ENCODE measurements at regions not wholly inside any gene's neighbourhood (a gene's known extent, or its start where the extent isn't known, plus 50 kb on each side); places are given as distances from the start of the nearest gene placed in this dataset.

DNA sequence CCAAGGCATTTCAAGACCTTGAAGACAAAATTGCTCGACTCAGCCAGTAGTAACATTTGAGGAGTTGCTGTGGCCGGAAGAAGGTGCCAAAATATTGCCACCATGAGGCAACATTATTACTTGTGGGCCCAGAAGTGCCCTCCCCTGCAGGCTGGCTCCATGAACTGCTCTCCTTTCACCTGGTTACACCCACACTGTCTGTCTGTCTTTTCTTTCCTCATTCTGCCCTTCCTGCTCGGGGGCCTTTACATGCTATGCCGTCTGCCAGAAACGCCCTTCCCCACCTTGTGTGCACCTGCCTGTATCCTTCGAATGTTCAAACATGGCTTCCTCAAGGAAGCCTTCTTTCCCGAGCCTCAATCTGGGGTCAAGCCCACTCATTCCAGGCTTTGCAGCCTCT, 224.2 kb upstream of the DIO3 start:
- no peak for ATAC-seq
- Mint-ChIP-seq H3K36me3 (no peaks in the 10 kb centered on the region), H3K27ac (no peak overlapping the region), H3K4me3 (no peak overlapping the region), H3K4me1 (no peaks in the 10 kb centered on the region), H3K9me3 (no peaks in the 10 kb centered on the region)
- DNase-seq (ENCODE audit: low spot score in 2 of 2), result no peak

- Mint-ChIP-seq H3K9me3 (no peaks in the 10 kb centered on the region), H3K36me3 (no peaks in the 10 kb centered on the region), H3K4me3 (no peak overlapping the region), H3K27ac (no peak overlapping the region), H3K4me1 (no peaks in the 10 kb centered on the region)
- no peak for DNase-seq (ENCODE audit: low spot score in 2 of 2)
- ATAC-seq, result no peak
Measured at GRCh38 chr14:101340556-101340955, 220.7 kb upstream of the DIO3 start.

DNA sequence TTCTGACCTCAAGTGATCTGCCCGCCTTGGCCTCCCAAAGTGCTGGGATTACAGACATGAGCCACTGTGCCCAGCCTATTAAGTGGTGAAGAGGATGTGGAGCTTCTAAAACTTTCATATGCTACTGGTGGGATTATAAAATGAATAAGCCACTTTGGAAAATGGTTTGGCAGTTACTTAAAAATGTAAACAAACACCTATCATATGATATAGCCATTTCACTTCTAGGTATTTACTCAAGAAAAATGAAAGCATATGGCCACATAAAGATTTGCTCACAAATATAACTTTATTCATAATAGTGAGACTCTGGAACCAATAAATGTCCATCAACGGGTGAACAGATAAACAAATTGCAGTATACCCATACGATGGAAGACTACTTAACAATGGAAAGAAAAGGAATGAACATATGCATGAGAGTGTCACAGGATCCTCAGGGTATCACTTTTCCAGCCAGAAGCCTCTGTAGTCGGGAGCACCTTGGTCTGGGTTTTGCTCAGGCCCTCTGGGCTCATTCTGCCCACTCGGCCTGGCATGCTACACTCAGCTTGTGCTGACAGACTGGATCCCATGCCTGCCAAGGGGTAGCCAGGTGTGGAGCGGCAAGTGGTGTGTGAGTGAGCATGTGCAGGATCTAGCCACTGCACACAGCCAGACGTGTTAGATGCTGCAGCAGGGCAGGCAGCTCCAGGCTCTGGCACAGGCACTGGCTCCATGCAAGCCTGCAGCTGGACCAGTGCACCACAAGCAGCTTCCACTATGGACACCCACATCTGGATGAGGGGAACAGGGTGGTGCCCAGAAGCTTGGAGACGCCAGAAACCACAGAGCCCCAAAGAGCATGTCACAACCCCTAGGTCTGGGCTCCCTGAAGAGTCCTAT, 213.2 kb upstream of the DIO3 start:
- Mint-ChIP-seq H3K9me3 (no peaks in the 10 kb centered on the region), H3K27ac (no peak overlapping the region), H3K4me3 (no peak overlapping the region), H3K36me3 (no peaks in the 10 kb centered on the region), H3K4me1 (no peaks in the 10 kb centered on the region)
- DNase-seq (ENCODE audit: low spot score in 2 of 2) (no peak), ATAC-seq (no peak)

GRCh38 chr14:101349108-101349507, 212.2 kb upstream of the DIO3 start:
- no peak for ATAC-seq
- H3K36me3 Mint-ChIP-seq, result no peaks in the 10 kb centered on the region
- no peak overlapping the region for H3K27ac Mint-ChIP-seq
- H3K9me3 Mint-ChIP-seq, result peaks cover under 1% of the 10 kb centered on the region
- DNase-seq (ENCODE audit: low spot score in 2 of 2), result no peak
- no peaks in the 10 kb centered on the region for H3K4me1 Mint-ChIP-seq
- no peak overlapping the region for H3K4me3 Mint-ChIP-seq

DNA sequence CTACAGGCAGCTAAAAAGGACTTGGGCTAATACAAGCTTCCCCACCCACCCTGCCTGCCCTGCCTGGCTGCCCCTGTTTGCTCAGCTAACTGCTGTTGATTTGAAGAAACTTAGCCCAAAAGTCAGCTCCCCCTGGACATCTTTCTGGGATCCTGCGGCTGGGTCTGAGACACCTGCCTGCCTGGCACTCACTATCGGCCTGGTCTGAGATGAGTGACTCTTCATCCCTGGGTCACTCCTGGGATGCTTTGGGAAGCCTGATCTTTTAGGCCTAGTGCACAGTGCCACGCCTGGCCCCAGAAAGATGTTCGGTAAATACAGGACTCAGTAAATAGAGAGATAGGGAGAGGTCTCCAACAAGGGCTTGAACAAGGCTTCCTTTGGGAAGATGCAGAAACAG, 211.3 kb upstream of the DIO3 start:
- ATAC-seq, result no peak
- peaks cover 3% of the 10 kb centered on the region for H3K9me3 Mint-ChIP-seq
- DNase-seq (ENCODE audit: low spot score in 2 of 2), result no peak

DNA sequence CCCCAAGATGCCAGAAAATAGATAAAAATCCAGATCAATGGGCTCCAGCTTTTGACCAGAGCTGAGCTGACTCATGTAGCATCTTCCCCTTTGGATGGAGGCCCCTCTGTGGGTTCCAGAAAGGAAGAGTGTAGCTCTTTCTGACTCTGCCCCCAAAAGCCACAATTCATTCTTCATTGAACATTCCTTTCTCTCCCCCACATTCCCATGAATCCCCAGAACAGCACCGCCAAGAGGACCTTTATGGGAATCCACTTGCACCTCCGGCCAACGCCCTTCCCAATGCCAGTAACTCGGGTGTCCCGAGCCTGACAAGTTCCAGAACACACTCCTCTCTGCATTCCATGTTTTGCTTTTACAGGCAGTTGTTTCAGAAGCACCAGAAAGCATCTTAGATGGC, 210.6 kb upstream of the DIO3 start:
- peaks cover 3% of the 10 kb centered on the region for H3K9me3 Mint-ChIP-seq
- ATAC-seq (no peak), DNase-seq (ENCODE audit: low spot score in 2 of 2) (no peak)
- H3K4me1 Mint-ChIP-seq, result no peaks in the 10 kb centered on the region
- no peaks in the 10 kb centered on the region for H3K36me3 Mint-ChIP-seq
- H3K4me3 Mint-ChIP-seq, result no peak overlapping the region
- no peak overlapping the region for H3K27ac Mint-ChIP-seq

More for the DNA sequence above, 211.3 kb upstream of the DIO3 start:
- Mint-ChIP-seq H3K36me3 (no peaks in the 10 kb centered on the region), H3K4me1 (no peaks in the 10 kb centered on the region), H3K4me3 (no peak overlapping the region), H3K27ac (no peak overlapping the region)

- Mint-ChIP-seq H3K4me1 (no peaks in the 10 kb centered on the region), H3K9me3 (peaks cover 3% of the 10 kb centered on the region), H3K36me3 (no peaks in the 10 kb centered on the region), H3K27ac (no peak overlapping the region), H3K4me3 (no peak overlapping the region)
- no peak for ATAC-seq
- no peak for DNase-seq (ENCODE audit: low spot score in 2 of 2)
Measured at GRCh38 chr14:101351146-101351545, 210.1 kb upstream of the DIO3 start.

DNA sequence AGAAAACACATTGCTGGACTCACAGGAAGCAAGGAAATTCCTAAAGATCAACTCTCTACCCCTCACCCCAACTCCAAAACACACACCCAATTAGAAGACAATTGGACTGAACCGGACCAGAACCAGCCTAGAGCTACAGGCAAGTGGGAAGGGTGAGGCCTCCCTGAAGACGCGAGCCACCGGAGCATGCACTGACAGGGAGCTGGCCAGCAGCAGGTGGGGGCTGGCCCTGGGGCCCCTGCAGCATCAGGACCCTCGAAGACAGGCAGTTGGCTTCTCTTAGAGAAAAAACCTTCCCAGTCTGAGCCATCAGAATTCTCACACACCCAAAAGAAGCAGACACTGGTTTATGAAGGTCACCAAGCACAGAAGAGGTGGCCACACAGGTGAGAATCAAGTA, 209.5 kb upstream of the DIO3 start:
- Mint-ChIP-seq H3K27ac (no peak overlapping the region), H3K9me3 (peaks cover 3% of the 10 kb centered on the region), H3K36me3 (no peaks in the 10 kb centered on the region), H3K4me1 (no peaks in the 10 kb centered on the region), H3K4me3 (no peak overlapping the region)
- DNase-seq (ENCODE audit: low spot score in 2 of 2) (no peak), ATAC-seq (no peak)

DNA sequence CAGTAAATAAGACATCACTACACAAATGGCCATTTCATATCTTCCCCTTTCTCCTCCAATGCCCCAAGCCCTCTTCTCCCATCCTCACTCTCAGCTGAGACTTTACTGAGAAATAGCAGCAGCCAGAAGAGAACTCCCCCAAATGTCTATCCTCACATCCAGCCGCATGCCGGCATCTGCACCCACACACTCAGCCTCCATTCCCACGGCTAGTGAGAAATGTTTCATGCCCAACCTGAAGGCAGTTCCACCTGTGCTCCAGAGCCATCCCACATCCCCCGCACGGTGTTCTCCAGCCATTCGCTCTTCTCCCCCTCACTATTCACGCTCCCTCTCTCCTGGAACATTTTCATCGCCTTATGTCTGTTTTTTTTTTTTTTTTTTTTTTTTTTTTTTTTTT, 208.7 kb upstream of the DIO3 start:
- H3K27ac Mint-ChIP-seq, result no peak overlapping the region
- H3K9me3 Mint-ChIP-seq, result peaks cover 3% of the 10 kb centered on the region
- no peak overlapping the region for H3K4me3 Mint-ChIP-seq

GRCh38 chr14:101353422-101353821, 207.9 kb upstream of the DIO3 start:
- no peak for ATAC-seq

More for the DNA sequence above, 208.7 kb upstream of the DIO3 start:
- no peaks in the 10 kb centered on the region for H3K4me1 Mint-ChIP-seq
- no peak for DNase-seq (ENCODE audit: low spot score in 2 of 2)
- ATAC-seq, result no peak
- H3K36me3 Mint-ChIP-seq, result no peaks in the 10 kb centered on the region

DNA sequence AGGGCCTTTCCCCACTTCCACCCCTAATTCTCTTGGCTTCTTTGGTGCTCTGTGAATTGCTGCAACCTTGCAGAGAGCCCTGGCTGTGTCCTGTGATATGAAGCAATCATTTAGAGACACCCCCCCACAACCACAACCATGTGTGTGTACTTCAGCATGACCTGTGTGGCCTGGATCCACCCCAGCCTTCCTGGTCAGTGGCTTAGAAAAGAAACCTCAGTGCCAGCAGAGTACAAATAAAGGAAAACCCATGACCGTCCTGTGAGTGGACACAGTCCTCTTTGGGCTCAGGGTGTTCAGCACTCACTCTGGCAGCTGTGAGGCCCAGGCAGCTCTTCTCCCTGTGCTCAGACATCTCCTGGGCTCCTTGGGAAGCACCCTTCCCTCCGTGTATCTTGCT, 206.6 kb upstream of the DIO3 start:
- H3K4me3 Mint-ChIP-seq, result no peak overlapping the region
- no peak for ATAC-seq
- H3K36me3 Mint-ChIP-seq, result no peaks in the 10 kb centered on the region
- peaks cover 8% of the 10 kb centered on the region for H3K4me1 Mint-ChIP-seq
- H3K9me3 Mint-ChIP-seq, result peaks cover 3% of the 10 kb centered on the region
- H3K27ac Mint-ChIP-seq, result no peak overlapping the region
- no peak for DNase-seq (ENCODE audit: low spot score in 2 of 2)

More at GRCh38 chr14:101353422-101353821, 207.9 kb upstream of the DIO3 start:
- H3K4me1 Mint-ChIP-seq, result peaks cover under 1% of the 10 kb centered on the region
- H3K27ac Mint-ChIP-seq, result no peak overlapping the region
- no peak overlapping the region for H3K4me3 Mint-ChIP-seq
- no peak for DNase-seq (ENCODE audit: low spot score in 2 of 2)
- no peaks in the 10 kb centered on the region for H3K36me3 Mint-ChIP-seq
- peaks cover 3% of the 10 kb centered on the region for H3K9me3 Mint-ChIP-seq

- Mint-ChIP-seq H3K4me3 (no peak overlapping the region), H3K9me3 (peaks cover 3% of the 10 kb centered on the region), H3K36me3 (no peaks in the 10 kb centered on the region), H3K4me1 (peaks cover 8% of the 10 kb centered on the region), H3K27ac (no peak overlapping the region)
- DNase-seq (ENCODE audit: low spot score in 2 of 2) (no peak), ATAC-seq (no peak)
Measured at GRCh38 chr14:101355284-101355683, 206.0 kb upstream of the DIO3 start.

DNA sequence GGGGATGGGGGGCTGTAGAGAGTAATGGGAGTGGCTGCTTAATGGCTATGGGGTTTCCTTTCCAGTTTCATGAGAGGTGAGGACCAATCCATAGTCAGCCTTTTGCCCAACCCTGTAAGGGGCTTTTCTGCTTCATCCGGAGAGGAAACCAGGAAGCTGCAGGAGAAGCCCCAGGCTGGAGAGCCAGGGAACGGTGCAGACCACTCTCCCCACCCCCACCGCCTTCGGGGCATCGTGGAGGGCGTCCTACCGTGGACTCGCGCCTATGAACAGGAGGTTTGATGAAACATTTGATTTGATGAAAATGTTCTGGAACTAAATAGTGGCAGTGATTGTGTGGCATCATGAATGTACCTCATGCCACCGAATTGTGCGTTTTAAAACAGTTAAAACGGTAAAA, 204.3 kb upstream of the DIO3 start:
- H3K27ac Mint-ChIP-seq, result no peak overlapping the region

DNA sequence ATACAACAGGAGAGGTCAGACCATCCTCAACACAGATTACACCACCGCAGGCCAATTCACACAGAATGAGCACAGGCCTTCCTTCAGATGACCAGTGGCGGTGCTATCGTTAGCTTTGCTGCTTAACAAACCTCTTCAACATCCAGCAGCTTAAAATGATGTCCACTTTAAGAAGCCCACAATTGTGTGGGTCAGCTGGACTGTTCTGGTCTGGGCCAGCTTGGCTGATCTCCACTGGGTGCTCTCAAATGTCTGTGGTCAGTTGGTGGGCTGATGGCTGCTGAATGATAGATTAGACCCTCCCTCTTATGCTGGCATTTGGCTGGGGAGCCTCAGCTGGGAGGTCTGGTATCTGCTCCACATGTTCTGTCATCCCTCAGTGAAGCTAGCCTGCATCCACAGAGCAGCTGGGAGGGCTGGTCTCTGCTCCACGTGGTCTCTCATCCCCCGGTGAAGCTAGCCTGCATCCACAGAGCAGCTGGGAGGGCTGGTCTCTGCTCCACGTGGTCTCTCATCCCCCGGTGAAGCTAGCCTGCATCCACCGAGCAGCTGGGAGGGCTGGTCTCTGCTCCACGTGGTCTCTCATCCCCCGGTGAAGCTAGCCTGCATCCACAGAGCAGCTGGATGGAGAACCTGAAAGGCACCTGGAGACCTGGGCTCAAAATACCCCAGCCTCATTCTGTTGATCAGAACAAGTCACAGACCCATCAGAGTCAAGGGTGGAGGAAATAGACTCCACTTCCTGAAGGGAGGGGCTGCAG, 203.6 kb upstream of the DIO3 start:
- H3K4me3 Mint-ChIP-seq, result no peak overlapping the region
- no peak for DNase-seq (ENCODE audit: low spot score in 2 of 2)
- H3K9me3 Mint-ChIP-seq, result peaks cover 3% of the 10 kb centered on the region
- H3K4me1 Mint-ChIP-seq, result peaks cover 8% of the 10 kb centered on the region
- no peaks in the 10 kb centered on the region for H3K36me3 Mint-ChIP-seq
- ATAC-seq, result no peak
- H3K27ac Mint-ChIP-seq, result no peak overlapping the region

More for the DNA sequence above, 204.3 kb upstream of the DIO3 start:
- Mint-ChIP-seq H3K4me1 (peaks cover 8% of the 10 kb centered on the region), H3K4me3 (no peak overlapping the region), H3K9me3 (peaks cover 3% of the 10 kb centered on the region), H3K36me3 (no peaks in the 10 kb centered on the region)
- no peak for ATAC-seq
- DNase-seq (ENCODE audit: low spot score in 2 of 2), result no peak

DNA sequence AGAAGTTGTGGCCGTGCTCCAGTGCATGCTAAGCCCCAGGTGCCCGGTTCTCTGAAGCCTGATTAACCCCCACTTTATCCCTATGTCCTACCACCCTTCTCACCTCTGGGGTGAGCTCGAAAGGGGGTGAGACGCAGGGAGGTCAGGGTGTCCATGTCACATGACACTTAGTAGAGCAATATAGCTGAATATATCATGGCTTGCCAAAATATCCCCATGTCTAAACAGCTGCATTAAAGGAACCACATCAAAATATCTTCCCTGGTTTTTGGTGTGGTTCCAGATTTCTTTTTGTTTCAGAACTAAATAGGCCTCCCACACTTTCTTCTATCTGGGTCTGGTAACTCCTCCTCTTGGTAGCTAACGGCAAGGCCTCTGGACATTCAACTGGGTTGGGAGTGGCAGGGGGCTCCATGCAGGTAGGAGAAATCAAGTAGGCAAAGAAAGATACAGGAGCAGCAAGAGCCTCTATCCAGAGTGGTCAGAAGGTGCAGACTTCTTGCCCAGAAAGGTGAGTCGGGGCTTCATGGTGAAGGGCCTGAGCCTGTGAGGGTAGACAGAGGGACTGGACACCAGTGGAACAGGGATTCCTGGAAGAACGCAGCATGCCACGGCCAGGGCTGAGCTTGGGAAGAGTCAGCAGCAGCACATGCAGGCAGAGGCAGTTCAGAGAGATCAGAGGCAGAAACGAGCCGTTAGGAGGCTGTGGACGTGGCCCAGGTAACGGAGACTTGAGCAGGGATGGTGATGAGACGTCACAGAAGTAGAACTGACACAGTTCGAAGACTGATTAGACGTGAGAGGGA, 202.8 kb upstream of the DIO3 start:
- no peak overlapping the region for H3K4me3 Mint-ChIP-seq
- H3K36me3 Mint-ChIP-seq, result no peaks in the 10 kb centered on the region
- H3K4me1 Mint-ChIP-seq, result peaks cover 15% of the 10 kb centered on the region

More for the DNA sequence above, 202.8 kb upstream of the DIO3 start:
- H3K27ac Mint-ChIP-seq, result no peak overlapping the region
- H3K9me3 Mint-ChIP-seq, result peaks cover 3% of the 10 kb centered on the region
- DNase-seq (ENCODE audit: low spot score in 2 of 2) (no peak), ATAC-seq (no peak)

Measured in stimulated activated effector memory CD8-positive, alpha-beta T cell treated with anti-CD3 and anti-CD28 coated beads, Interleukin-12 subunit alpha, Interleukin-12 subunit beta, amount 100 ng/mL, for 72 hours (primary cell).